Endothelial cell of umbilical vein (primary cell): ENCODE measurements at regions not wholly inside any gene's neighbourhood (a gene's known extent, or its start where the extent isn't known, plus 50 kb on each side); places are given as distances from the start of the nearest gene placed in this dataset.

Source experiments
- BruUV-seq: library from RNA; stranded (reverse); fragments of 400-500 nt; replicated peaks from 2 replicates; lab custom pipeline; 2021; lab: Mats Ljungman, UMichigan
- CTCF ChIA-PET: fragments of 300-600, 350-600 bp; sonication (Branson Sonifier 250); formaldehyde crosslinking; loops from one replicate; lab custom pipeline; 2021; ENCODE audit warnings: antibody characterized with exemption, inconsistent platforms; lab: Charles Lee
- POLR2A ChIA-PET: fragments of 300-600, 350-600 bp; sonication (Branson Sonifier 250); formaldehyde crosslinking; loops from one replicate; lab custom pipeline; 2021; ENCODE audit warnings: antibody characterized with exemption, inconsistent platforms; lab: Charles Lee
- DNase-seq: peaks from one replicate; pipeline ENCODE4 v3.0.0-alpha.2; 2011; ENCODE audit warnings: low read depth, low spot score
- FAIRE-seq: peaks from 2 replicates; lab custom pipeline; 2011; peaks lifted over from hg19 to GRCh38; lab: Jason Lieb, UNC
- H2AFZ ChIP-seq: 2 replicates; pipeline ENCODE4 v1.6.0; 2012; ENCODE audit warnings: low read depth, low read length, control low read depth, inconsistent platforms
- H3K27ac ChIP-seq: 2 replicates; pipeline ENCODE4 v1.5.1; 2011; ENCODE audit warnings: low read depth, mild to moderate bottlenecking, control low read depth, low read length, moderate library complexity; ENCODE audit not compliant: insufficient read depth
- H3K27me3 ChIP-seq, 2 experiments: 2 replicates each; pipeline versions ENCODE4 v1.6.0 to v1.6.1; 2011; ENCODE audit warnings: low read length in 2 of 2, mixed read lengths in 1 of 2; ENCODE audit not compliant: control insufficient read depth in 2 of 2, insufficient read depth in 2 of 2
- H3K36me3 ChIP-seq, 2 experiments: 2 replicates in 1 of 2; 3 replicates in 1 of 2; pipeline ENCODE4 v1.5.1; 2011; ENCODE audit warnings: low read length in 2 of 2, mild to moderate bottlenecking in 1 of 2, moderate library complexity in 1 of 2; ENCODE audit not compliant: control insufficient read depth in 2 of 2, insufficient read depth in 2 of 2; ENCODE audit errors: extremely low read depth in 1 of 2
- H3K4me1 ChIP-seq: 3 replicates; pipeline ENCODE4 v1.5.1; 2011; ENCODE audit warnings: mild to moderate bottlenecking, low read length; ENCODE audit not compliant: control insufficient read depth, insufficient read depth; ENCODE audit errors: extremely low read depth
- H3K4me2 ChIP-seq: 2 replicates; pipeline ENCODE4 v1.6.1; 2011; ENCODE audit warnings: low read length, control low read depth, mixed read lengths; ENCODE audit not compliant: insufficient read depth
- H3K4me3 ChIP-seq, 3 experiments: fragments of 200-600 bp in 1 of 3; sonication (generic), shearing (Covaris generic) in 1 of 3; replicated peaks in 1 of 3; 2 replicates each; pipeline ENCODE4 v1.5.1; 2011 to 2016; ENCODE audit warnings: control low read depth in 3 of 3, low read length in 3 of 3, mild to moderate bottlenecking in 2 of 3, inconsistent platforms in 1 of 3, low read depth in 1 of 3, moderate library complexity in 1 of 3; ENCODE audit not compliant: insufficient read depth in 1 of 3
- H3K79me2 ChIP-seq: 2 replicates; pipeline ENCODE4 v1.6.0; 2012; ENCODE audit warnings: low read length, inconsistent platforms; ENCODE audit not compliant: control insufficient read depth, insufficient read depth
- H3K9ac ChIP-seq: replicated peaks from 2 replicates; pipeline ENCODE3; 2011; ENCODE audit warnings: low read length, control low read depth; ENCODE audit not compliant: insufficient read depth; ENCODE audit errors: extremely low read depth
- H3K9me1 ChIP-seq: replicated peaks from 3 replicates; pipeline ENCODE4 v1.6.0; 2011; ENCODE audit warnings: mild to moderate bottlenecking, low read length; ENCODE audit not compliant: control insufficient read depth, insufficient read depth; ENCODE audit errors: extremely low read depth
- H3K9me3 ChIP-seq: replicated peaks from 2 replicates; pipeline ENCODE4 v1.5.1; 2012; ENCODE audit warnings: low read length, inconsistent platforms; ENCODE audit not compliant: control insufficient read depth, insufficient read depth
- H4K20me1 ChIP-seq: replicated peaks from 2 replicates; pipeline ENCODE3; 2011; ENCODE audit warnings: mild to moderate bottlenecking, low read length; ENCODE audit not compliant: control insufficient read depth, insufficient read depth; ENCODE audit errors: extremely low read depth
- CTCF ChIP-seq, 2 donors: IDR thresholded peaks; 1 replicate in 1 of 2; 2 replicates in 1 of 2; pipeline ENCODE4 v1.5.1; 2011; ENCODE audit warnings: low read length in 2 of 2, mild to moderate bottlenecking in 2 of 2, moderate library complexity in 2 of 2, control low read depth in 1 of 2, inconsistent platforms in 1 of 2, low read depth in 1 of 2; ENCODE audit not compliant: insufficient read depth in 1 of 2; ENCODE audit errors: extremely low read depth in 1 of 2
- GATA2 ChIP-seq: IDR thresholded peaks from 2 replicates; pipeline ENCODE4 v1.7.0; 2011; ENCODE audit warnings: low read depth, mild to moderate bottlenecking, moderate library complexity, mixed read lengths, low read length; ENCODE audit not compliant: insufficient read length, insufficient read depth
- MYC ChIP-seq: IDR thresholded peaks from one replicate; pipeline ENCODE4 v1.6.1; 2011; ENCODE audit warnings: mild to moderate bottlenecking, low read depth, low read length
- POLR2AphosphoS5 ChIP-seq: IDR thresholded peaks from 2 replicates; pipeline ENCODE4 v1.6.1; 2012; ENCODE audit warnings: low read depth, mild to moderate bottlenecking, control low read depth, low read length, moderate library complexity; ENCODE audit not compliant: insufficient read depth
- dilution Hi-C: fragments of 300-500 bp; cut with MboI; formaldehyde crosslinking; loops from one replicate; pipeline ENCODE4 v1.15.0; 2019; ENCODE audit warnings: low sequenced_read_pairs; ENCODE audit not compliant: extremely low pct_ligation_motif_present
- intact Hi-C: fragments of 100-400 bp; cut with micrococcal nuclease; formaldehyde crosslinking; loops from one replicate; pipeline ENCODE4 v1.10.0; 2022
- TF ChIP-seq, protein P1 (sequence below): IDR thresholded peaks from 2 replicates; pipeline ENCODE4 v1.6.1; 2011; ENCODE audit not compliant: insufficient read depth, insufficient read length

DNA sequence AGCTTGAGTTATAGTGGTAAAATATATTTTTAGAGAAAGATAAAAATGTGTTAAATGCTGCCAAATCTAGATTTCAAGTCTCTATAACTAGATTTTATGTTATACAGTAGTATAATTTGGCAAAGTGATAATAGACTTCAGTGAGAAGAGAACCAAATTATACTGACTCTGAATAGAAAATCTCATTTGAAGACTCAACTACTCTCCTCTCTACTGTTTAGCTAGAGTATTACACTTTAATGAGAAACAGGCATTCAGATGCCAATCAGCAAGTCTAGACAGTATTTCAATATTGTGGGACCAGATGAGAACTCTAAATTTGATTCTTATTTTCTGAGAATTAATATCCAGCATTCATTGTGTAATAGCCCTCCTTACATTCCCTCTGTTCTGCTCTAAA lies 311.2 kb downstream of the SLITRK5 start:
- no peaks in the 10 kb centered on the region for H3K27me3 ChIP-seq
- no peak overlapping the region for H3K9ac ChIP-seq
- no TSS peak for BruUV-seq
- TF ChIP-seq MYC (no peak), GATA2 (no peak), POLR2AphosphoS5 (no peak)
- CTCF ChIA-PET = no interaction called here
- H3K36me3 ChIP-seq = no peaks in the 10 kb centered on the region
- H3K4me3 ChIP-seq = no peak overlapping the region
- dilution Hi-C loops = no loop called here
- no peaks in the 10 kb centered on the region for H3K9me3 ChIP-seq
- H2AFZ ChIP-seq = no peak overlapping the region
- H4K20me1 ChIP-seq = no peaks in the 10 kb centered on the region
- no peak overlapping the region for H3K27ac ChIP-seq
- no peaks in the 10 kb centered on the region for H3K4me1 ChIP-seq
- POLR2A ChIA-PET = no interaction called here
- no peak for DNase-seq
- FAIRE-seq = no peak
- intact Hi-C loops = no loop called here
- H3K9me1 ChIP-seq = no peaks in the 10 kb centered on the region
- H3K79me2 ChIP-seq = no peaks in the 10 kb centered on the region
- no peak overlapping the region for H3K4me2 ChIP-seq

GRCh38 chr13:87986639-87987250 lies 315.6 kb downstream of the SLITRK5 start:
- DNase-seq (no peak), FAIRE-seq (no peak)
- TF ChIP-seq CTCF (IDR thresholded peaks at IDR 0.05; ENCODE audit: extremely low read depth in 1 of 2, insufficient read depth in 1 of 2, low read depth in 1 of 2, low read length in 2 of 2) = no peak
- TF ChIP-seq MYC = no peak
- no peak for TF ChIP-seq POLR2AphosphoS5
- TF ChIP-seq, protein P1, sequence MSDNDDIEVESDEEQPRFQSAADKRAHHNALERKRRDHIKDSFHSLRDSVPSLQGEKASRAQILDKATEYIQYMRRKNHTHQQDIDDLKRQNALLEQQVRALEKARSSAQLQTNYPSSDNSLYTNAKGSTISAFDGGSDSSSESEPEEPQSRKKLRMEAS = no peak
- Histone ChIP-seq H3K4me2 (no peak overlapping the region), H3K9me1 (no peaks in the 10 kb centered on the region), H3K27me3 (no peaks in the 10 kb centered on the region), H3K27ac (no peak overlapping the region), H3K79me2 (no peaks in the 10 kb centered on the region), H3K9me3 (no peaks in the 10 kb centered on the region), H3K9ac (no peak overlapping the region), H2AFZ (no peak overlapping the region), H3K4me3 (no peak overlapping the region), H3K36me3 (no peaks in the 10 kb centered on the region), H3K4me1 (no peaks in the 10 kb centered on the region), H4K20me1 (no peaks in the 10 kb centered on the region)
- dilution Hi-C loops (no loop called here), intact Hi-C loops (no loop called here)
- no TSS peak for BruUV-seq
- CTCF ChIA-PET = no interaction called here
- POLR2A ChIA-PET = no interaction called here
